DOHH2 (cell line): ENCODE measurements at regions not wholly inside any gene's neighbourhood (a gene's known extent, or its start where the extent isn't known, plus 50 kb on each side); places are given as distances from the start of the nearest gene placed in this dataset.

ENCODE experiments used
- H3F3A ChIP-seq: fragments of 200-600 bp; sonication (generic), shearing (Covaris generic); 2 replicates; pipeline ENCODE4 v1.6.0; 2016; ENCODE audit warnings: antibody characterized with exemption, mild to moderate bottlenecking; ENCODE audit not compliant: control insufficient read depth, insufficient read depth
- H3K27ac ChIP-seq: fragments of 200-600 bp; sonication (generic); 2 replicates; pipeline ENCODE4 v1.5.1; 2014; ENCODE audit warnings: low read depth, mild to moderate bottlenecking, low read length, moderate library complexity
- H3K27me3 ChIP-seq: fragments of 200-600 bp; sonication (generic); 2 replicates; pipeline ENCODE4 v1.6.1; 2014; ENCODE audit warnings: mild to moderate bottlenecking, low read length, mixed read lengths; ENCODE audit not compliant: control insufficient read depth
- H3K36me3 ChIP-seq: fragments of 200-600 bp; sonication (generic); 2 replicates; pipeline ENCODE4 v1.6.1; 2014; ENCODE audit warnings: mild to moderate bottlenecking, low read length, moderate library complexity, mixed read lengths; ENCODE audit not compliant: control insufficient read depth
- H3K4me1 ChIP-seq: fragments of 200-600 bp; sonication (generic); 2 replicates; pipeline ENCODE4 v1.6.1; 2014; ENCODE audit warnings: mild to moderate bottlenecking, low read length, mixed read lengths; ENCODE audit not compliant: control insufficient read depth
- H3K4me2 ChIP-seq: fragments of 200-600 bp; sonication (generic); 2 replicates; pipeline ENCODE4 v1.6.0; 2014; ENCODE audit warnings: mild to moderate bottlenecking, low read length, moderate library complexity
- H3K4me3 ChIP-seq: fragments of 200-600 bp; sonication (generic); 2 replicates; pipeline ENCODE4 v1.5.1; 2014; ENCODE audit warnings: mild to moderate bottlenecking, low read length, mixed read lengths
- H3K79me2 ChIP-seq: fragments of 200-600 bp; sonication (generic); 2 replicates; pipeline ENCODE4 v1.6.1; 2014; ENCODE audit warnings: mild to moderate bottlenecking, low read length, mixed read lengths; ENCODE audit not compliant: control insufficient read depth
- H3K9me2 ChIP-seq: fragments of 200-600 bp; sonication (generic); replicated peaks from 2 replicates; pipeline ENCODE4 v1.6.1; 2014; ENCODE audit warnings: mild to moderate bottlenecking, low read length, mixed read lengths; ENCODE audit not compliant: control insufficient read depth
- H3K9me3 ChIP-seq: fragments of 200-600 bp; sonication (generic); 2 replicates; pipeline ENCODE4 v1.6.1; 2014; ENCODE audit warnings: antibody characterized with exemption, low read length, mixed read lengths; ENCODE audit not compliant: control insufficient read depth, insufficient read depth
- H4K20me1 ChIP-seq: fragments of 200-600 bp; sonication (generic); 2 replicates; pipeline ENCODE4 v1.6.0; 2014; ENCODE audit warnings: low read depth, mild to moderate bottlenecking, antibody characterized with exemption, low read length, moderate library complexity; ENCODE audit not compliant: control insufficient read depth, insufficient read depth
- EZH2phosphoT487 ChIP-seq: fragments of 200-600 bp; sonication (generic); IDR thresholded peaks from 2 replicates; pipeline ENCODE4 v1.6.1; 2017; ENCODE audit warnings: borderline replicate concordance, mild to moderate bottlenecking, antibody characterized with exemption, low read length, moderate library complexity, mixed read lengths
- TF ChIP-seq, protein P1 (sequence below): fragments of 200-600 bp; sonication (generic); IDR thresholded peaks from one replicate; pipeline ENCODE4 v1.5.1; 2014; ENCODE audit warnings: antibody characterized with exemption, mild to moderate bottlenecking, low read depth, low read length; ENCODE audit not compliant: poor library complexity, severe bottlenecking

DNA sequence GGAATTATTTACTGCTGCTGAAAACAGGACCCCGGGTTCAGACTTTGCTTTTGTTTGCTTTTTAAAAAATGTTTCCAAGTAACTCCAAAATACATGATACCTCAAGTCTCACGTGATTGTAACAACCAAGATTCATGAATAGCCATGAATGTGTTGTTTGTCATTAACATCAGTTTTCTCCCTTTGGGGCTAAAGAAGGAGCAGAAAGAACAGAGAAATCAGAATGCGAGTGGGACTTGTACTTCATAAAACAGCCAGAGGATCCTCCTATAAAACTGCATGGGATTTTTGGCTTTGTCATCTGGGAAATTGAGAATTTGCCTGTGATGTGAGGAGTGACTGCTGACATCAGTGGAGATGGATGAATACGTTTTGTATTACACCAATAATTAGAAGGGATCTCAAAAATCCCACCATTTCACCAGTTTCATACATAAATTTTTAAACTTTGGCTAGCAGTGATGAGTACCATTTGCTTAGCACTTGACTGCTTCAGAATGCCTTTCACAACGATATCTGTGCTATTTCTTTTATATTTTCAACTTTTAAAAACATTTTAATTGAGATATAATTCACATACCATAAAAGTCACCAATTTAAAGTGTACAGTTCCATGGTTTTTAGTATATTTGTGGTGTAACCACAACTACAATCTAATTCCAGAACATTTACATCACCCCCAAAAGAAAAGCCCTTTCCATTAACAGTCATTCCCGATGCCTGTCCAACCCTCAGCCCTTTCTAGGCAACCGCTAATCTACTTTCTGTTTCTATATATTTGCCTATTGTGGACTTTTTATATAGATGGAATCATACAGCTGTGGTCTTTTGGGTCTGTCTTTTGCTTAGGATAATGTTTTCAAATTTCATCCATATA, 126.9 kb upstream of the ANKRD55 start:
- Histone ChIP-seq H3K36me3 (no peaks in the 10 kb centered on the region), H3K27ac (no peak overlapping the region), H3K4me1 (no peaks in the 10 kb centered on the region), H4K20me1 (no peaks in the 10 kb centered on the region), H3K79me2 (no peaks in the 10 kb centered on the region), H3F3A (no peaks in the 10 kb centered on the region), H3K4me2 (no peak overlapping the region), H3K27me3 (no peaks in the 10 kb centered on the region), H3K9me3 (no peaks in the 10 kb centered on the region), H3K9me2 (no peaks in the 10 kb centered on the region), H3K4me3 (no peak overlapping the region)
- TF ChIP-seq, protein P1, sequence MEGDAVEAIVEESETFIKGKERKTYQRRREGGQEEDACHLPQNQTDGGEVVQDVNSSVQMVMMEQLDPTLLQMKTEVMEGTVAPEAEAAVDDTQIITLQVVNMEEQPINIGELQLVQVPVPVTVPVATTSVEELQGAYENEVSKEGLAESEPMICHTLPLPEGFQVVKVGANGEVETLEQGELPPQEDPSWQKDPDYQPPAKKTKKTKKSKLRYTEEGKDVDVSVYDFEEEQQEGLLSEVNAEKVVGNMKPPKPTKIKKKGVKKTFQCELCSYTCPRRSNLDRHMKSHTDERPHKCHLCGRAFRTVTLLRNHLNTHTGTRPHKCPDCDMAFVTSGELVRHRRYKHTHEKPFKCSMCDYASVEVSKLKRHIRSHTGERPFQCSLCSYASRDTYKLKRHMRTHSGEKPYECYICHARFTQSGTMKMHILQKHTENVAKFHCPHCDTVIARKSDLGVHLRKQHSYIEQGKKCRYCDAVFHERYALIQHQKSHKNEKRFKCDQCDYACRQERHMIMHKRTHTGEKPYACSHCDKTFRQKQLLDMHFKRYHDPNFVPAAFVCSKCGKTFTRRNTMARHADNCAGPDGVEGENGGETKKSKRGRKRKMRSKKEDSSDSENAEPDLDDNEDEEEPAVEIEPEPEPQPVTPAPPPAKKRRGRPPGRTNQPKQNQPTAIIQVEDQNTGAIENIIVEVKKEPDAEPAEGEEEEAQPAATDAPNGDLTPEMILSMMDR, result no peak
- TF ChIP-seq EZH2phosphoT487, result no peak

DNA sequence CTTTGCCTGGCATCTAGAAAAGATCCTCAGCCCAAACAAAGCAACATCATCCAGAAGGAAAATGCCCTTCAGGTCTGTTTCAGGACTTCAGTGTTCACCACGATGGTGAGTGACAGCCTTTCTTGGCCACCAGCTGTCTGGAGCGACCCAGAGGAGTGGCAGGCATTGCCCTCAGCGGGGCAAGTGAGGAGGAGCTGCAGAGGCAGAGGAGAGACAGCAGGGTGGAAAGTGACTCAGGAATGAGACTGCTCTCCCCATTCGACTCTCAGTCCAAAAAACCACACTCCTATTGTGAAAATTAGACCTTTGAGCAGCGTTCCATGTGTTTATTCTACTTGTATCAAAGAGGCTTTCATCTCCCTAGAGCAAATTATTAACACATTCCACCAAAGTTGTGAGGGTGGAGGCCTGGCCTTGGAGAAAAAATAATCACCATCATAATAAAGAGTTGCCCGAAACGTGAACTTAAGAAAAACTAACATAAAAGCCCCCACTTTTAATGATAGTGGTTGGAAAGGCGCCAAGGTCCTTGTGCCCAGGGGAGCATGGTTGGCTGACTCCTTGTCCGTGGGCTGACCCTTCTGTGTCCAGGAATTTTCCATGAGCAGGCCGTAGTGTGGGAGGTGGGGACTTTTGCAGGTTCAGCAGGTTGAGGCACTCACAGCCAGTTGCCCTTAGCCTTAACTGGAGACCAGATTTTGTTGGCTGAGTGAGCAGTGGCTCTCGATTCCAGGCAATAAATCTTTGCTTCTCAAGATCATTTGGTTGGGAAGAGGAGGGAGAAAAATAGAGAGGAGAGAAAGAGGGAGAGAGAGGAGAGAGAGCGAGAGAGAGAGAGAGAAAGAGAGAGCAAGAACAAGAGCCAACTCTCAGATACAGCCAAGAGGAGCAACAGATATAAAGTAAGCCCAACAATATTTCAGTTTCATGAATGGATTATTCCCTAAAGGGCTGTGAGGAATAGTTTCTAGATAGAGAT, 125.9 kb upstream of the ANKRD55 start:
- TF ChIP-seq, protein P1, result no peak
- TF ChIP-seq EZH2phosphoT487, result no peak
- no peaks in the 10 kb centered on the region for H3F3A ChIP-seq
- no peaks in the 10 kb centered on the region for H3K27me3 ChIP-seq
- no peaks in the 10 kb centered on the region for H3K79me2 ChIP-seq
- no peaks in the 10 kb centered on the region for H3K4me1 ChIP-seq
- no peak overlapping the region for H3K27ac ChIP-seq
- no peaks in the 10 kb centered on the region for H4K20me1 ChIP-seq
- no peaks in the 10 kb centered on the region for H3K9me3 ChIP-seq
- no peak overlapping the region for H3K4me2 ChIP-seq
- no peaks in the 10 kb centered on the region for H3K36me3 ChIP-seq
- H3K4me3 ChIP-seq, result no peak overlapping the region
- H3K9me2 ChIP-seq, result no peaks in the 10 kb centered on the region

DNA sequence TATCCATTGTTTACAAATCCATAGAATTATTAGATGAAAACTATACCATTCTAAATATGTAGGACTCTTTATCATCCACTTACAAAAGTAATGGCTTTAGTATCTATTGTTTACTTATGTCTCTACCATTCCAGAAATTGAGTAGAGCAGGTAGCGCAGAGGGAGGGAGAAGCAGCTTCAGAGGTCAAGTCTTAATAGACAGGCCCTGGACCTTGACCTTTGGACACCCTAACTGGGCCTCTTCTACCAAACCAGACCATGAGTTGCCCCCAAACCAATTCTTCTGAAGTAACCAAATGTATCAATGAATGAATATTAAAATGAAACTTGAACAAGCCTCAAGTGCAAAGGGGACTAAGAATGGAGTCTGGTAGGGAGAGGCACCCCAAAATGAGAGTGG, 124.9 kb upstream of the ANKRD55 start:
- Histone ChIP-seq H3K4me2 (no peak overlapping the region), H3K27ac (no peak overlapping the region), H3K79me2 (no peaks in the 10 kb centered on the region), H3K4me1 (no peaks in the 10 kb centered on the region), H3K27me3 (no peaks in the 10 kb centered on the region), H3K4me3 (no peak overlapping the region), H3K36me3 (no peaks in the 10 kb centered on the region), H3K9me2 (no peaks in the 10 kb centered on the region), H3K9me3 (no peaks in the 10 kb centered on the region), H4K20me1 (no peaks in the 10 kb centered on the region), H3F3A (no peaks in the 10 kb centered on the region)
- TF ChIP-seq EZH2phosphoT487, result no peak
- TF ChIP-seq, protein P1, result no peak
